ENCODE measurements at regions not wholly inside any gene's neighbourhood (a gene's known extent, or its start where the extent isn't known, plus 50 kb on each side); places are given as distances from the start of the nearest gene placed in this dataset.

DNA sequence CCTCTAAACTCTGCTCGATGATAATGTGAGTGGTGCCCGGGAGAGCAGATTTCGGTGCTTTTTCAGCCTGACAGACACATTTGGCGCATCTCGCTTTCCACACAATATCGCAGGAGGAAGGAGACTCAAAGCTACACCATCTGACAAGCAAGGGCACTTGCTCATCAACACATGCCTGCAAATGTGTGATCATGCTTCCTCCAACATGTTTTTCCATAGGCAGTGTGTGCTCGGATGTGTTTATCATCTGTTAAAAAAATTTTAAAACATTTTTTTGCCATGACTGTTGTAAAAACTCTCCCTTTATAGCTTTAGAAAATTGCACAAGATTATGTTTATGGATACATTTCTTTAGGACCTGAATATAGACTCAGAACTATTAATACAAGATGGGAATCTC is 170.3 kb upstream of the PUDP start (continued):
- no peak for TF ChIP-seq ATF7 (IDR thresholded peaks at IDR 0.05)
- TF ChIP-seq ATF7 (CRISPR knock-in tag; IDR thresholded peaks at IDR 0.05), result no peak
- TF ChIP-seq NFATC3 (CRISPR knock-in tag; IDR thresholded peaks at IDR 0.05), result no peak
- no peak for TF ChIP-seq KLF16 (CRISPR knock-in tag; IDR thresholded peaks at IDR 0.05)
- no peak for TF ChIP-seq TFDP2 (CRISPR knock-in tag; IDR thresholded peaks at IDR 0.05)
- no peak for TF ChIP-seq RBFOX2 (IDR thresholded peaks at IDR 0.05; ENCODE audit: low read depth, low read length)

GRCh38 chrX:7316887-7317286 is 168.9 kb upstream of the PUDP start:
- no peak overlapping the region for H3K4me3 ChIP-seq (replicated peaks in 1 of 3; ENCODE audit: insufficient read depth in 1 of 3, low read depth in 2 of 3, low read length in 3 of 3)
- H3K9me3 ChIP-seq (ENCODE audit: low read length), result no peaks in the 10 kb centered on the region
- H3K79me2 ChIP-seq (ENCODE audit: insufficient read depth, low read length), result no peaks in the 10 kb centered on the region
- H3K4me2 ChIP-seq (ENCODE audit: low read depth, low read length), result no peak overlapping the region
- FAIRE-seq, result no peak
- no peak for DNase-seq (ENCODE audit: low spot score)
- no peak overlapping the region for H2AFZ ChIP-seq (ENCODE audit: low read length)
- TF ChIP-seq RBFOX2 (IDR thresholded peaks at IDR 0.05; ENCODE audit: low read depth, low read length), result no peak
- TF ChIP-seq ZFP41 (CRISPR knock-in tag; IDR thresholded peaks at IDR 0.05; ENCODE audit: borderline replicate concordance), result no peak
- no peak for TF ChIP-seq NAIF1 (CRISPR knock-in tag; IDR thresholded peaks at IDR 0.05; ENCODE audit: borderline replicate concordance)
- in situ Hi-C loops (cut with HindIII; ENCODE audit: extremely low pct_ligation_motif_present, low pct_unique_long_range_greater_than_20kb), result no loop called here
- ChIA-PET CTCF (ENCODE audit: low intra/inter-chr PET ratio, low total read pairs) (no interaction called here), POLR2A (no interaction called here)
- no peaks in the 10 kb centered on the region for H3K36me3 ChIP-seq (replicated peaks in 1 of 2; ENCODE audit: control insufficient read depth in 1 of 2, insufficient read depth in 2 of 2, low read length in 2 of 2)
- no TSS peak for BruUV-seq (replicated peaks)
- H3K9ac ChIP-seq (ENCODE audit: insufficient read depth, low read depth, low read length), result no peak overlapping the region
- no peaks in the 10 kb centered on the region for H3K4me1 ChIP-seq (ENCODE audit: insufficient read depth, low read length)
- H4K20me1 ChIP-seq (ENCODE audit: insufficient read depth, low read length), result no peaks in the 10 kb centered on the region
- no peak for ATAC-seq
- H3K27me3 ChIP-seq (ENCODE audit: control insufficient read depth in 1 of 2, insufficient read depth in 2 of 2, low read length in 2 of 2), result no peaks in the 10 kb centered on the region
- intact Hi-C loops (cut with micrococcal nuclease; ENCODE audit: unreplicated experiment), result no loop called here
- WGBS (ENCODE audit: low lambda C conversion rate), result 100% methylated on average over 2 of the region's 2 CpGs
- no peak overlapping the region for H3K27ac ChIP-seq (ENCODE audit: extremely low read length, insufficient read depth, low read length)

All from HepG2 (cell line).